ENCODE measurements at regions not wholly inside any gene's neighbourhood (a gene's known extent, or its start where the extent isn't known, plus 50 kb on each side); places are given as distances from the start of the nearest gene placed in this dataset.

DNA sequence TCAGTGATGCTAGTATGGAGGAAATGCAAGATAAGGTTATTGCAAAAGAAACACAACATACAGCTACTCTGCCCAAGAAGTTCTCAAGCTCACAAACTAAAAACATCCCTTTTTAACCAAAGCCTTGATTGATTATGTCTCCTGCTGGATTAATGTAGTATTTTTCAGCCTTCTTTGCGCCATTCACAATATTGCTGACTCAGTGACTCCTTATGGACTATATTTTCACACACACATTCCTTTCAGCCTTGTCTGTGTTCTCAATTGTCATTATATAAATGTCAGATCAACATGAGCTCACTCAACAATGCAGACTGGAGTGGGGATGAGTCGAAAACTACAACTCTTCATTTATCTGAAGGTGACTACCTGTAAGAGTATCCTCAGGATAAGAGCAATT is 579.3 kb upstream of the CDH8 start:
- Mint-ChIP-seq H3K27me3 (no peaks in the 10 kb centered on the region), H3K9me3 (peaks cover under 1% of the 10 kb centered on the region), H3K27ac (no peak overlapping the region), H3K36me3 (ENCODE audit: low read depth) (no peaks in the 10 kb centered on the region), H3K4me1 (no peaks in the 10 kb centered on the region), H3K4me3 (no peak overlapping the region)
- DNase-seq = no peak
- no peak for ATAC-seq (ENCODE audit: low read depth)
- intact Hi-C loops (cut with micrococcal nuclease) = no loop called here
- ChIA-PET CTCF (no interaction called here), POLR2A (no interaction called here)
- TF ChIP-seq, protein P1, sequence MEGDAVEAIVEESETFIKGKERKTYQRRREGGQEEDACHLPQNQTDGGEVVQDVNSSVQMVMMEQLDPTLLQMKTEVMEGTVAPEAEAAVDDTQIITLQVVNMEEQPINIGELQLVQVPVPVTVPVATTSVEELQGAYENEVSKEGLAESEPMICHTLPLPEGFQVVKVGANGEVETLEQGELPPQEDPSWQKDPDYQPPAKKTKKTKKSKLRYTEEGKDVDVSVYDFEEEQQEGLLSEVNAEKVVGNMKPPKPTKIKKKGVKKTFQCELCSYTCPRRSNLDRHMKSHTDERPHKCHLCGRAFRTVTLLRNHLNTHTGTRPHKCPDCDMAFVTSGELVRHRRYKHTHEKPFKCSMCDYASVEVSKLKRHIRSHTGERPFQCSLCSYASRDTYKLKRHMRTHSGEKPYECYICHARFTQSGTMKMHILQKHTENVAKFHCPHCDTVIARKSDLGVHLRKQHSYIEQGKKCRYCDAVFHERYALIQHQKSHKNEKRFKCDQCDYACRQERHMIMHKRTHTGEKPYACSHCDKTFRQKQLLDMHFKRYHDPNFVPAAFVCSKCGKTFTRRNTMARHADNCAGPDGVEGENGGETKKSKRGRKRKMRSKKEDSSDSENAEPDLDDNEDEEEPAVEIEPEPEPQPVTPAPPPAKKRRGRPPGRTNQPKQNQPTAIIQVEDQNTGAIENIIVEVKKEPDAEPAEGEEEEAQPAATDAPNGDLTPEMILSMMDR (IDR thresholded peaks at IDR 0.05) = no peak

DNA sequence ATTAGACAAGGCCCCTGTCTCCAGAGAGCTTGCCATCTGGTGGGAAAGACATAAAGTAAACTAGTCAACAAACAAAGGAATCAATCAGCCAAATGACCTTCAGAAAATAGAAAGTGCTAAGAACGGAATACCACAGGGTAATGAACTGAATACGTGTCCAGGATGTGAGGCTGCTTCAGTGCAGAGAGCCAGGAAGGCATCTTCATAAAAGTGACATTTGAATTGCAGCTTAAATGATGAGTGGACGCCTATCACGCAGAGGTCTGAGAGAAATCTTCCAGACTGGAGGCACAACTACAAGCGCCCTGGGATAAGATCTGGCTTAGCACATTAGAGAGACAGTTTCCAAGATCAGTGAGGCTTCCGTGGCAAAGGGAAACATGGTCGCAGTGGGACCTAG is 574.1 kb upstream of the CDH8 start:
- intact Hi-C loops (cut with micrococcal nuclease) = no loop called here
- H3K4me1 Mint-ChIP-seq = no peaks in the 10 kb centered on the region
- H3K9me3 Mint-ChIP-seq = peaks cover 9% of the 10 kb centered on the region
- H3K27me3 Mint-ChIP-seq = no peaks in the 10 kb centered on the region
- DNase-seq (no peak), ATAC-seq (ENCODE audit: low read depth) (no peak)
- H3K27ac Mint-ChIP-seq = no peak overlapping the region
- TF ChIP-seq, protein P1 (IDR thresholded peaks at IDR 0.05) = no peak
- H3K4me3 Mint-ChIP-seq = no peak overlapping the region
- ChIA-PET POLR2A (no interaction called here), CTCF (no interaction called here)
- H3K36me3 Mint-ChIP-seq (ENCODE audit: low read depth) = no peaks in the 10 kb centered on the region

DNA sequence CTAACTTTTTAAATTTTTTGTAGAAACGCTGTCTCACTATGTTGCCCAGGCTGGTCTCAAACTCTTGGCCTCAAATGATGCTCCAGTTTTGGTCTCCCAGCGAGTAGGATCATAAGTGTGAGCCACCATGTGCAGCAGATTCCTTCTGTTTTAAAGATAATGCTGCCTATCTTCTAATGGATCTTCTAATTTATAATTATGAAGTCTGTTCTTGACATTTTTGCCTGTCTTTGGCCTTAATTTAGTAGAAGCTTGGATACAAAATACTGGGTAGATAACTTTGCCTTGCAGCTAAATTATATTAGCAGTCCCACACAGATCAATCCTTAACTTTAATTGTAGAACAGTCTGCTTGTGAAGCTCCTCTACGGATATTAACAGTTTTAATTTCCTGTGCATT is 566.6 kb upstream of the CDH8 start:
- H3K27me3 Mint-ChIP-seq = no peaks in the 10 kb centered on the region
- H3K4me1 Mint-ChIP-seq = no peaks in the 10 kb centered on the region
- POLR2A ChIA-PET = no interaction called here
- CTCF ChIA-PET = no interaction called here
- TF ChIP-seq, protein P1 (IDR thresholded peaks at IDR 0.05) = no peak
- peaks cover 7% of the 10 kb centered on the region for H3K9me3 Mint-ChIP-seq
- H3K27ac Mint-ChIP-seq = no peak overlapping the region
- intact Hi-C loops (cut with micrococcal nuclease) = loop anchor here (10.0 kb wide), 1 partner anchor 62 kb away; no protein-coding TSS in a partner anchor
- no peak for DNase-seq
- no peaks in the 10 kb centered on the region for H3K36me3 Mint-ChIP-seq (ENCODE audit: low read depth)
- H3K4me3 Mint-ChIP-seq = no peak overlapping the region
- no peak for ATAC-seq (ENCODE audit: low read depth)

DNA sequence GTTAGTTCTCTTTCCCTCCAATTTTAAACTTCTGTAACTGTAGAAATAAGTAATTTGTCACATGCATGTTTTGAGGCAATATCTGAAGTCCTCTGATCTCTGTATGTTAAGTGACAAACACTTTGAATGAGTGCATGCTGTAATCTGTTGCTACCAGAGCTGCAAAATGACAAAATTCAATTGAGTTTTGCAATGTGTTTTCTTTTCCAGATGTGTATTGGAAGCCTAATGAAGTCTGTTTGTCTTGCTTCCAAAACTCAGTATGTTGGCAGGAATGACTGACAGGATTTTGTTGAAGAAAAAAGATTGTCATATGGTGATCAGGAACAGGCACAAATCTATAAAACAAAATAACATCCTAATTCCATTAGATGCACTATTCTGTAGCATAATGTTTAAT is 561.6 kb upstream of the CDH8 start:
- no peak for ATAC-seq (ENCODE audit: low read depth)
- ChIA-PET CTCF (no interaction called here), POLR2A (no interaction called here)
- intact Hi-C loops (cut with micrococcal nuclease) = no loop called here
- no peaks in the 10 kb centered on the region for H3K4me1 Mint-ChIP-seq
- H3K27ac Mint-ChIP-seq = no peak overlapping the region
- no peaks in the 10 kb centered on the region for H3K27me3 Mint-ChIP-seq
- H3K4me3 Mint-ChIP-seq = no peak overlapping the region
- H3K9me3 Mint-ChIP-seq = peaks cover 5% of the 10 kb centered on the region
- TF ChIP-seq, protein P1 (IDR thresholded peaks at IDR 0.05) = no peak
- DNase-seq = no peak
- H3K36me3 Mint-ChIP-seq (ENCODE audit: low read depth) = no peaks in the 10 kb centered on the region

DNA sequence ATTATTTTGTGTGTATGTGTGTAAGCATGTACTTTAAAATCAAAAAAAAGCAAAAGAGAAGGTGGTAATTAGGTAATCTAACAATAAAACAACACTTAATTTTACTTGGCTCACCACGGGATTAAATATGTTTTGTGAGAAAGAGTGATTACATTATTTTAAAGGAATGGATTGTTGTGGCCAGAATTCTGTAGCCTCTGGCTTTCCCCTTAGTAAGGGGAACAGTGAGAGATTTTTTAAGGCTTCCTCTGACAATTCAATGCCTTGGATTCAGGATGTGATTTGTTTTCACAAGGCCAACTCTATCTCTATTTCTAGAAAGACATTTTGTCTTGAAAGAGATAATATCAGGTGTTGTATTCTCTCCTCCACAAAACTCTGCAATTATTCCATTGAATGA is 560.3 kb upstream of the CDH8 start:
- ChIA-PET CTCF (no interaction called here), POLR2A (no interaction called here)
- Mint-ChIP-seq H3K36me3 (ENCODE audit: low read depth) (no peaks in the 10 kb centered on the region), H3K9me3 (peaks cover 5% of the 10 kb centered on the region), H3K4me3 (no peak overlapping the region), H3K27me3 (no peaks in the 10 kb centered on the region), H3K4me1 (no peaks in the 10 kb centered on the region), H3K27ac (no peak overlapping the region)
- ATAC-seq (ENCODE audit: low read depth) (no peak), DNase-seq (no peak)
- intact Hi-C loops (cut with micrococcal nuclease) = no loop called here
- TF ChIP-seq, protein P1 (IDR thresholded peaks at IDR 0.05) = no peak

Data from activated B cell treated with CpG ODN at 0.5 μM for 24 hours (primary cell).